Endothelial cell of umbilical vein (primary cell): ENCODE measurements at regions not wholly inside any gene's neighbourhood (a gene's known extent, or its start where the extent isn't known, plus 50 kb on each side); places are given as distances from the start of the nearest gene placed in this dataset.

Experiments
- BruUV-seq: library from RNA; stranded (reverse); fragments of 400-500 nt; replicated peaks from 2 replicates; lab custom pipeline; 2021; lab: Mats Ljungman, UMichigan
- CTCF ChIA-PET: fragments of 300-600, 350-600 bp; sonication (Branson Sonifier 250); formaldehyde crosslinking; loops from one replicate; lab custom pipeline; 2021; ENCODE audit warnings: antibody characterized with exemption, inconsistent platforms; lab: Charles Lee
- POLR2A ChIA-PET: fragments of 300-600, 350-600 bp; sonication (Branson Sonifier 250); formaldehyde crosslinking; loops from one replicate; lab custom pipeline; 2021; ENCODE audit warnings: antibody characterized with exemption, inconsistent platforms; lab: Charles Lee
- DNase-seq: peaks from one replicate; pipeline ENCODE4 v3.0.0-alpha.2; 2011; ENCODE audit warnings: low read depth, low spot score
- FAIRE-seq: peaks from 2 replicates; lab custom pipeline; 2011; peaks lifted over from hg19 to GRCh38; lab: Jason Lieb, UNC
- H2AFZ ChIP-seq: 2 replicates; pipeline ENCODE4 v1.6.0; 2012; ENCODE audit warnings: low read depth, low read length, control low read depth, inconsistent platforms
- H3K27ac ChIP-seq: 2 replicates; pipeline ENCODE4 v1.5.1; 2011; ENCODE audit warnings: low read depth, mild to moderate bottlenecking, control low read depth, low read length, moderate library complexity; ENCODE audit not compliant: insufficient read depth
- H3K27me3 ChIP-seq, 2 experiments: 2 replicates each; pipeline versions ENCODE4 v1.6.0 to v1.6.1; 2011; ENCODE audit warnings: low read length in 2 of 2, mixed read lengths in 1 of 2; ENCODE audit not compliant: control insufficient read depth in 2 of 2, insufficient read depth in 2 of 2
- H3K36me3 ChIP-seq, 2 experiments: 2 replicates in 1 of 2; 3 replicates in 1 of 2; pipeline ENCODE4 v1.5.1; 2011; ENCODE audit warnings: low read length in 2 of 2, mild to moderate bottlenecking in 1 of 2, moderate library complexity in 1 of 2; ENCODE audit not compliant: control insufficient read depth in 2 of 2, insufficient read depth in 2 of 2; ENCODE audit errors: extremely low read depth in 1 of 2
- H3K4me1 ChIP-seq: 3 replicates; pipeline ENCODE4 v1.5.1; 2011; ENCODE audit warnings: mild to moderate bottlenecking, low read length; ENCODE audit not compliant: control insufficient read depth, insufficient read depth; ENCODE audit errors: extremely low read depth
- H3K4me2 ChIP-seq: 2 replicates; pipeline ENCODE4 v1.6.1; 2011; ENCODE audit warnings: low read length, control low read depth, mixed read lengths; ENCODE audit not compliant: insufficient read depth
- H3K4me3 ChIP-seq, 3 experiments: fragments of 200-600 bp in 1 of 3; sonication (generic), shearing (Covaris generic) in 1 of 3; replicated peaks in 1 of 3; 2 replicates each; pipeline ENCODE4 v1.5.1; 2011 to 2016; ENCODE audit warnings: control low read depth in 3 of 3, low read length in 3 of 3, mild to moderate bottlenecking in 2 of 3, inconsistent platforms in 1 of 3, low read depth in 1 of 3, moderate library complexity in 1 of 3; ENCODE audit not compliant: insufficient read depth in 1 of 3
- H3K79me2 ChIP-seq: 2 replicates; pipeline ENCODE4 v1.6.0; 2012; ENCODE audit warnings: low read length, inconsistent platforms; ENCODE audit not compliant: control insufficient read depth, insufficient read depth
- H3K9ac ChIP-seq: replicated peaks from 2 replicates; pipeline ENCODE3; 2011; ENCODE audit warnings: low read length, control low read depth; ENCODE audit not compliant: insufficient read depth; ENCODE audit errors: extremely low read depth
- H3K9me1 ChIP-seq: replicated peaks from 3 replicates; pipeline ENCODE4 v1.6.0; 2011; ENCODE audit warnings: mild to moderate bottlenecking, low read length; ENCODE audit not compliant: control insufficient read depth, insufficient read depth; ENCODE audit errors: extremely low read depth
- H3K9me3 ChIP-seq: replicated peaks from 2 replicates; pipeline ENCODE4 v1.5.1; 2012; ENCODE audit warnings: low read length, inconsistent platforms; ENCODE audit not compliant: control insufficient read depth, insufficient read depth
- H4K20me1 ChIP-seq: replicated peaks from 2 replicates; pipeline ENCODE3; 2011; ENCODE audit warnings: mild to moderate bottlenecking, low read length; ENCODE audit not compliant: control insufficient read depth, insufficient read depth; ENCODE audit errors: extremely low read depth
- CTCF ChIP-seq, 2 donors: IDR thresholded peaks; 1 replicate in 1 of 2; 2 replicates in 1 of 2; pipeline ENCODE4 v1.5.1; 2011; ENCODE audit warnings: low read length in 2 of 2, mild to moderate bottlenecking in 2 of 2, moderate library complexity in 2 of 2, control low read depth in 1 of 2, inconsistent platforms in 1 of 2, low read depth in 1 of 2; ENCODE audit not compliant: insufficient read depth in 1 of 2; ENCODE audit errors: extremely low read depth in 1 of 2
- EZH2 ChIP-seq: IDR thresholded peaks from 2 replicates; pipeline ENCODE4 v1.6.1; 2012; ENCODE audit warnings: borderline replicate concordance, low read depth, mild to moderate bottlenecking, moderate library complexity, low read length, inconsistent platforms; ENCODE audit not compliant: severe bottlenecking
- FOS ChIP-seq: IDR thresholded peaks from 2 replicates; pipeline ENCODE4 v1.6.1; 2011; ENCODE audit warnings: mild to moderate bottlenecking, low read length, moderate library complexity, borderline replicate concordance; ENCODE audit not compliant: insufficient read depth
- GATA2 ChIP-seq: IDR thresholded peaks from 2 replicates; pipeline ENCODE4 v1.7.0; 2011; ENCODE audit warnings: low read depth, mild to moderate bottlenecking, moderate library complexity, mixed read lengths, low read length; ENCODE audit not compliant: insufficient read length, insufficient read depth
- JUN ChIP-seq: IDR thresholded peaks from 2 replicates; pipeline ENCODE4 v1.6.1; 2011; ENCODE audit warnings: borderline replicate concordance, low read depth; ENCODE audit not compliant: insufficient read length, insufficient read depth
- MYC ChIP-seq: IDR thresholded peaks from one replicate; pipeline ENCODE4 v1.6.1; 2011; ENCODE audit warnings: mild to moderate bottlenecking, low read depth, low read length
- POLR2A ChIP-seq: IDR thresholded peaks from 2 replicates; pipeline ENCODE4 v1.6.1; 2012; ENCODE audit warnings: low read depth, mild to moderate bottlenecking, control low read depth, low read length
- POLR2AphosphoS5 ChIP-seq: IDR thresholded peaks from 2 replicates; pipeline ENCODE4 v1.6.1; 2012; ENCODE audit warnings: low read depth, mild to moderate bottlenecking, control low read depth, low read length, moderate library complexity; ENCODE audit not compliant: insufficient read depth
- dilution Hi-C: fragments of 300-500 bp; cut with MboI; formaldehyde crosslinking; loops from one replicate; pipeline ENCODE4 v1.15.0; 2019; ENCODE audit warnings: low sequenced_read_pairs; ENCODE audit not compliant: extremely low pct_ligation_motif_present
- intact Hi-C: fragments of 100-400 bp; cut with micrococcal nuclease; formaldehyde crosslinking; loops from one replicate; pipeline ENCODE4 v1.10.0; 2022
- TF ChIP-seq, protein P1 (sequence below): IDR thresholded peaks from 2 replicates; pipeline ENCODE4 v1.6.1; 2011; ENCODE audit not compliant: insufficient read depth, insufficient read length

- POLR2A ChIA-PET, result no interaction called here
- H3K27ac ChIP-seq, result no peak overlapping the region
- no peak for DNase-seq
- H3K9me1 ChIP-seq, result no peaks in the 10 kb centered on the region
- H3K27me3 ChIP-seq, result no peaks in the 10 kb centered on the region
- no peaks in the 10 kb centered on the region for H3K36me3 ChIP-seq
- dilution Hi-C loops (no loop called here), intact Hi-C loops (no loop called here)
- H4K20me1 ChIP-seq, result no peaks in the 10 kb centered on the region
- H2AFZ ChIP-seq, result no peak overlapping the region
- TF ChIP-seq CTCF (IDR thresholded peaks at IDR 0.05; ENCODE audit: extremely low read depth in 1 of 2, insufficient read depth in 1 of 2, low read depth in 1 of 2, low read length in 2 of 2) (no peak), GATA2 (no peak), POLR2AphosphoS5 (no peak), MYC (no peak), FOS (no peak), POLR2A (no peak), JUN (no peak), EZH2 (no peak)
- TF ChIP-seq, protein P1, sequence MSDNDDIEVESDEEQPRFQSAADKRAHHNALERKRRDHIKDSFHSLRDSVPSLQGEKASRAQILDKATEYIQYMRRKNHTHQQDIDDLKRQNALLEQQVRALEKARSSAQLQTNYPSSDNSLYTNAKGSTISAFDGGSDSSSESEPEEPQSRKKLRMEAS, result no peak
- no peaks in the 10 kb centered on the region for H3K79me2 ChIP-seq
- CTCF ChIA-PET, result no interaction called here
- H3K4me3 ChIP-seq, result no peak overlapping the region
- no peak for FAIRE-seq
- H3K9me3 ChIP-seq, result no peaks in the 10 kb centered on the region
- no TSS peak for BruUV-seq
- H3K4me1 ChIP-seq, result no peaks in the 10 kb centered on the region
- H3K9ac ChIP-seq, result no peak overlapping the region
- H3K4me2 ChIP-seq, result no peak overlapping the region
Measured at GRCh38 chrX:25648790-25649189, 489.4 kb upstream of the MAGEB18 start.
